GM21360 (cell line): ENCODE measurements at regions not wholly inside any gene's neighbourhood (a gene's known extent, or its start where the extent isn't known, plus 50 kb on each side); places are given as distances from the start of the nearest gene placed in this dataset.
"Not testable (repeated sequence)": the region's sequence is repeated elsewhere in the genome, so short reads cannot be mapped to it uniquely, and the experiment has no call there.

Source experiments
- ATAC-seq: cut with Tn5 transposase; IDR thresholded peaks from one replicate; pipeline ENCODE4 v1.9.1; 2021; ENCODE audit warnings: mild to moderate bottlenecking, moderate library complexity; ENCODE audit not compliant: unreplicated experiment

DNA sequence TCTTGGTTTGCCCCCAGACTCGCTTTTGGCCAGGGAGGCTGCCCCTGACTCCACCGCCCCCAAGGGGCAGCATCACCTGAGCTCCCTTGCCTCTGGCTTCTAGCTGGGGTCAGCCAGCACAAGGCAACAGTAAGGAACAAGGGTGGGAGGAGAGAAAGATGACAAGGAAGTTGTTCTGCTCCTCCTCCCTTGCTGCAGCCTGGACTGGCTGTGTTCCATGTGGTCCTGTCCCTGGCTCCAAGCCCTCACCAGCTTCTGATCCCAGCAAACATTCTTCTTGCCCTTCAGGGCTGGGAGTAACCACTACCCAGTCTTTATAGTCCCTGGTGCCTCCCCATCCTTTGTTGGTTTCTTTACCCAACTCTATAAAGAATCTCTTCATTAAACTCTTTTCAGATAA is 100.3 kb upstream of the SPIN1 start:
- ATAC-seq = no peak

- ATAC-seq = no peak
Observed at GRCh38 chr9:88280816-88281382, 107.3 kb upstream of the SPIN1 start.

DNA sequence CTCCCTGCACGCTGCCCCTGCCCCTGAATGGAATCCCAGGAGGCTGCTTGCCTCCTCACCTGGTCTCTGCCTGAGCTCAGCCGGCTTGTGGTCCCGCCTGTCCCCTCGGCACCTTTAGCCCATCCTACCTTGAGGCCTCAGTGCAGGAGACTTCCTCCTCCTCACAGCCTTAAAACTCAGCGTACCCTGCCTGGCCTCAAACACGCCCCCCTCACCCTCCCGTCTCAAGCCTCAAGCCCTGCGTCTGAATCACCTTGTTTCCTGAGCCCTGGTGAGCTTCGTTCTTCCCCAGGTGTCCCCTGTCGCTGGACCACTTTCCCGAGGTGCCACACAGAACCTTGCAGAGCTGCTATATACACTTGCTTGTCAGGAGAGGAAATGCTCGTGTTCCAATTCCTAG is 110.2 kb upstream of the SPIN1 start:
- ATAC-seq = no peak

DNA sequence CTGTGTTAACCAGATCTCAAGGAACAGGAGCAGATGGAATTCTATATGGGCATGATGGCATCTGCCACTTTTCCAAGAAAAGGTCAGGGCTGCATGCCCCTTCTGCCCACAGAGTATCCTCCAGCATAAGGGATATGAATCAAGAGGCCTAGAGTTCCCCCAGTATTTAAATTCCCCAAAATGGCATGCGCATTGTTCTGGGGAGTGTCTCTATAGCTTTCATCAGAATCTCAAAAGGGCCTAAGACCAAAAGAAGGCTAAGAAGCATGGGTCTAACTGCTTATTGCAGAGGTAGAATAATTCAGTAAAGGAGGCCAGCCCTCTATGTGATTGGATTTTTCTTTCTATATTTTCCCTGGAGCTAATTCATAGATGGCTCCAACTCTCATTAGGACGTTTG is 114.2 kb upstream of the SPIN1 start:
- no peak for ATAC-seq

DNA sequence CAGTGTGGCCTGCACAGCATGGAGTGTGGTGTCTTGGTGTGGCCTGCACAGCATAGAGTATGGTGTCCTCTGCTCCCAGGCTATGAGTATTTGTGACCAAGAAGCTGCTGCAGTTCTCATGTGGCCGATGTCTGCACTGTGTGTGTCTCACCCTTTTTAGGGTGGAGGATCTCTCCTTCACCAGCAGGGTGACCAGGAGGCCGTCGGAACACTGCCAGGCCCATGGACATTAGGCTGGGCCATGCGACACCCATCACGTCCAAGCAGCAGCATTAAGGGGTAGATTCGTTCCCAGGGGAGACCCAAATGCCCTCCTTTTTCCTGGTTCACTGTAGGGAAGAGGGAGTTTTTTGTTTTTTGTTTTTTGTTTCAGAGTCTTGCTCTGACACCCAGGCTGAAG is 115.3 kb upstream of the SPIN1 start:
- ATAC-seq = no peak

GRCh38 chr9:88270413-88270812 is 117.8 kb upstream of the SPIN1 start:
- ATAC-seq = no peak

- no peak for ATAC-seq
Observed at GRCh38 chr9:88268886-88269285, 119.4 kb upstream of the SPIN1 start.

- ATAC-seq = no peak
Observed at GRCh38 chr9:88267283-88267682, 121.0 kb upstream of the SPIN1 start.

DNA sequence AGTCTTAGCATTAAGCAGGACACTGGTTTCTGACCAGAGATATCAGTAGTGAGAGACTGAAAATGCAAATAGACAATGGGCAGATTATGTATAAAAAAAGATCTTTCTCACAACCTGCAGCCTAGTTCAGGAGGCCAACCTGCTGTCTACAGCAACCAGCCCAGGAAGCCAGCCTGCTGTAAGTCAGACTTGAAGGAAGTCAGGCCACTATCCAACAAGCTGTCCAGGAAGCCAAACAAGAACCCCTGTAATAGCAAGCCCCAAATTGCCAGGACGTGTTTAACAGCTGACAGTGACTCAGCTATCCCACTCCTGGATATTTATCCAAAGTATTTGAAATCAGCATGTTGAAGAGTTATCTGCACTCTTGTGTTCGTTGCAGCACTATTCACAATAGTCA is 121.8 kb upstream of the SPIN1 start:
- no peak for ATAC-seq

DNA sequence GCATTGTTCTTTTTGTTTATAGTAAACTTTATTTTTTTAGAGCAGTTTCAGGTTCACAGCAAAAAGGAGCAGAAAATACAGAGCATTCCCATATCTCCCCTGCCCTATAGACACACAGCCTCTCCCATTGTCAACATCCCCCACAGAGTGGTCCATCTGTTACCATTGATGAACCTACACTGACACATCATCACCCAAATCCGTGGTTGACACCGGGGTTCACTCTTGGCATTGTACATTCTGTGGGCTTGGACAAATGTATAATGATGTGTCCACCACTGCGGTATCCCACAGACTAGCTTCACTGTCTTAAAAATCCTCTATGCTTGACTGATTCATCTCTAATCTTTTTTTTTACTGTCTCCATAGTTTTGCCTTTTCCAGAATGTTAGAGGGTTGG is 120.7 kb upstream of the SPATA31C2 start:
- no peak for ATAC-seq

GRCh38 chr9:88258601-88259000 is 120.3 kb upstream of the SPATA31C2 start:
- no peak for ATAC-seq

DNA sequence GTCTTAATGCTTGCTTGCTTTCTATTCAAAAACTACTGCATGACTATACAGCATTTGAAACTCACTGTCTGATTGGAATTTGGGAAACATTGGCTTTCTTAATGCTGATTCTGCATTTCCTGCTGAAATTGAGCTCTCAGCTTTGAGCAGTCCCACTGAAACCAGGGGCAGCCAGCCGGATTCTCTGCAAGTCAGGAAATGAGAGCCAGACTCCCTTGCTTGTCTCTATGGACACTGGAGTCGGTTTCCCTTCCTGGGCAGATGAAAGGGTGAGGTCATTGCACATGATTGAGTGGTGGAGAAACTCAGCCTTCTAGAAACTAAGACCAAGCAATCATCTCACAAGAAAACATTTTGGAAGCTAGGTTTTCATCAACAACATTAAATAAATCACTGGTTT is 119.7 kb upstream of the SPATA31C2 start:
- no peak for ATAC-seq

- ATAC-seq = no peak
Observed at GRCh38 chr9:88256216-88256615, 117.9 kb upstream of the SPATA31C2 start.

- not testable (repeated sequence) for ATAC-seq
Observed at GRCh38 chr9:88255806-88256205, 117.5 kb upstream of the SPATA31C2 start.

GRCh38 chr9:88251903-88252302 is 113.6 kb upstream of the SPATA31C2 start:
- ATAC-seq = no peak

DNA sequence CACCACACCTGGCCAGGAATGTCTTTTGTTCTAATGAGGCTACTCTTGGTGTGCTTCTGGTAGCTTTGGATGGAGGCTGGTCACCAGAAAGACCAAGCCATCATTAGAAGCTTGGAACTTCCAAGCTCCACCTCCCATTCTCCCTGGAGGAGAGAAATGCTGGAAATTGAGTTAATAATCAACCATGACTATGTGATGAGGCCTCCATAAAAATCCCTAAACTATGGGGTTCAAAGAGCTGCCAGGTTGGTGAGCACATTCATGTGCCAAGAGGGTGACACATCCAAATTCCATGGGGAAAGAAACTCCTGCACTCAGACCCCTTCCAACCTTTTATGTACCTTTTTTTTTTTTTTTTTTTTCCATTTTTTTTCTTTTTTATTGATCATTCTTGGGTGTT is 105.5 kb upstream of the SPATA31C2 start:
- ATAC-seq = no peak

DNA sequence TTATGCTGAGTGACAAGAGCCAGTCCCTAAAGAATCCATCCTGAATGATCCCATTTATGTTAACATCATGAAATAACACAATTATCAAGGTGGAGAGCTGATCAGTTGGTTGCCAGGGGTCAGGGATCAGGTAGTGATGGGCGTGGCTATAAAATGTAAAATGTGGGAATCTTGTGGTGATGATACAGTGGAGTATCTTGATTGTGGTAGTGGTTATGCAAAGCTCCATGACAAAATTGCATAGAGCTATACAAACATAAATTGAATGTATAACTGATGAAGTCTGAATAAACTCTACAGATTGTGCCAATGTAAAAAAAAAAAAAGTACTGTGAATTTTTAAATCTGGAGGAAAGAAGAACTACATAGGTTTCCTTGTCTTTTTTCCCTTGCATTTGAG is 104.6 kb upstream of the SPATA31C2 start:
- ATAC-seq = no peak

DNA sequence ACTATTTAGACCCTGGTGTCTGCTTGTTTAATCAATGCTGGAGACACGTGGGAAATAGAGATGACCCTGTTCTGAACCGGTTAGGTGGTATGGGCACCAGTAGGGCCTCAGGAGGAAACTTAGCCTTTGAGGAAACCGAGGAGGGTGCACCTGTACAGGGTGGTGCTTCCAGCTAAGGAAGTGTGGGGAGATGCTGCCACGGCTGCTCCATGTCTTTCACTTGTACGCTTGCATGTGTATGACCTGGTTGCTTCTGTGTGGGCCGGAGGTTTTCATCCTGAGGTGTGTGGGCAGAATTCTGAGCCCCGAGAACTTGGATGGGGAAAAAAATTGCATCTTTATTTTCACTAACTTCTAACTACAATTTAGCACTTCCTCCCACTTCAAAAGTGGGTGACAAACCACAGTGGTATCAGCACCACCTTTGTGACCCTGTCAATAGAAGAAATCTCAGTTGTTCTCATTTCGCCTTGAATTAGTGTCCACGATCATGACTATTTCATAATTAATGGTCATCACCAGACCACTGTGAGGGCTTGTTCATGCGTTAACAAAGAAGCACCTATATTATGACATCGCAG is 99.8 kb upstream of the SPATA31C2 start:
- ATAC-seq = no peak

GRCh38 chr9:88237479-88237961 is 99.2 kb upstream of the SPATA31C2 start:
- ATAC-seq = no peak

DNA sequence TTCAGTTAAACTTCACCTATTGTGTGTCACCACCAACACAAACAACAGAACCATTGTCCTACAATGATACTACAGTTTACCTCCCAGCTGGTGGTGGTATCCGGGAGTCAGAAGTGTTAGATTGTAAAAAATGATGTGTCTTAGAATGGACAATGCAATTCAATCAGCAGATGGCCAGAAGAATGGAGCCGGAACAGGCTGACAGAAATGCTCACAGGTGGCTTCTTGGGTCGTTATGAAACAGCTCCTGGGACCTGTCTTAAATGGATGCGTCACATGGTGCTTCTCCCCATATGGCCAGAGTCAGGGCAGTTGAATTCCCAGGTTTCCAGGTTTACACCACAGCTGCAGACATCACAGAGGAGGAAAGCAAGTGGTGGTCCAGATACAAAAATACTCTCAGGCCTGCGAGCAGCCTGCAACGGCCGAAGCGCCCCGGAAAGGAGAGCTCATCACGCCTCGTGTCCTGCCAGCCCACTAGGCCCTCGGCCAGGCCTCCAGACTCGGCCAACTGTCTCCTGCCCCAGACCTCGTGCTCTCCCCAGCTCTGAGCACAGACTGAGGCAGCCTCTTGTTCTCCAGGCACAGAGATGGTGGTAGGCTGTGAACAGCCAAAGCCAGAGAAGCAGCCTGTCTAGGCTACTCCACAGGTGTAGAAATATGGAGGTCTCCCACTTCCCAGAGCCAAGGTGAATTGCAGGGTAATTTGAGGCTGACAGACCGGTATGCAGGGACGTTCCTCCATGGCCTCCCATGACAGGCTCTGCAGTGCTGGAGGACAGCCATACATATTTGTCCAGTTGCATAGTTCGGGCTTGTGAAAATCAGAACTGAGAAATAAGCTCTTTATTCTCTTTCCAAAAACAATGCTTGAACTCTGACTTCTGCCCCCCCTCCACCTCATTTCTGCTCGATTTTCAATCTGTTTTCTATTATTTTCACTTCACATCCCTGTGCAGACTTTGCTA is 98.5 kb upstream of the SPATA31C2 start:
- ATAC-seq = no peak

GRCh38 chr9:88235615-88236014 is 97.3 kb upstream of the SPATA31C2 start:
- ATAC-seq = no peak

DNA sequence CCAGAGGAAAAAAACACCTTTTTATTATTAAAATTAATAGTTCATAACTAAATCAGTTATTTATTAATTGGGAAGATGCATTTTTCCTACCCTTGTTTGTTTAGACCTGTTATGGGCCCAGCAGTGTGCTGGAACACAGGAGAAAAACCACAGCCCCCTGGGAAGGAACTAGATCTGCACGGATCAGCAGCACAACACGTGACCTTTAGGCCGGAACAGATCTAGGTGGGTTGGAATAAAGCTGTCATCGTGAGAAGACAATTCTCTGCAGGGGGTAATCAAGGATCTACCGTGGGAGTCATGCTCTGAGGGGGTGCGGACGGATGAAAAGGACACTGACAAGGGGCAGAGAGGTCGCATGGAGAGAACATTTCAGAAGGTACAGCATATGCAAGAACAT is 95.8 kb upstream of the SPATA31C2 start:
- no peak for ATAC-seq
